Fibroblast of pulmonary artery (primary cell): ENCODE measurements at regions not wholly inside any gene's neighbourhood (a gene's known extent, or its start where the extent isn't known, plus 50 kb on each side); places are given as distances from the start of the nearest gene placed in this dataset.

ENCODE experiments used
- DNase-seq: peaks from one replicate; pipeline ENCODE4 v3.0.0-alpha.2; 2010; ENCODE audit warnings: low read depth
- H3K4me3 ChIP-seq: replicated peaks from 2 replicates; pipeline ENCODE4 v1.5.1; 2011; ENCODE audit warnings: low read depth, mild to moderate bottlenecking, control low read depth, low read length, moderate library complexity
- CTCF ChIP-seq: IDR thresholded peaks from 2 replicates; pipeline ENCODE4 v1.5.1; 2011; ENCODE audit warnings: mild to moderate bottlenecking, control low read depth, low read length, inconsistent platforms; ENCODE audit errors: missing control alignments

DNA sequence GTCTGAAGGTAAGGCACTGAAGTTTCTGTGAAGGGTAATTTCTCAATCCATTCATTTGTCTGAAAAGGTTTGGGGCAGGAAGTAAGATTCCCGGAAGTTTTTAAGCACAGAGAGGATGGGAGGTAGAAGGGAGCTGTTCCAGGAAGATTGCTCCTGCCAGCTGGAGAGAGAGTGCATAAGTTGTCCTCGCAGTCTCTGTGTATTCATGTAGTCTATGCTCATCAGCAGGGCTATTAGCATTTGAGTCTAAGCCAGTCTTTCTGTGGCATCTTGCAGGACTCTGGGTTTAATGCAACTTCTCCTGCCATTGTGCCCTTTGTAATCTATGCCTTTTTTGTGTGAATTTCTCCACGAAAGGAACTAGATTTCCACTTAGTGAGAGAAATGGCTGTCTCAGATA, 140.8 kb upstream of the FGGY start:
- no peak overlapping the region for H3K4me3 ChIP-seq
- peak; percentile 60 for DNase-seq
- TF ChIP-seq CTCF, result no peak

- no peak for TF ChIP-seq CTCF
- peak; percentile 47 for DNase-seq
- H3K4me3 ChIP-seq, result no peak overlapping the region
Measured at GRCh38 chr1:59156526-59157199, 140.2 kb upstream of the FGGY start.

- no peak overlapping the region for H3K4me3 ChIP-seq
- TF ChIP-seq CTCF, result no peak
- no peak for DNase-seq
Measured at GRCh38 chr1:59158321-59158720, 138.6 kb upstream of the FGGY start.

DNA sequence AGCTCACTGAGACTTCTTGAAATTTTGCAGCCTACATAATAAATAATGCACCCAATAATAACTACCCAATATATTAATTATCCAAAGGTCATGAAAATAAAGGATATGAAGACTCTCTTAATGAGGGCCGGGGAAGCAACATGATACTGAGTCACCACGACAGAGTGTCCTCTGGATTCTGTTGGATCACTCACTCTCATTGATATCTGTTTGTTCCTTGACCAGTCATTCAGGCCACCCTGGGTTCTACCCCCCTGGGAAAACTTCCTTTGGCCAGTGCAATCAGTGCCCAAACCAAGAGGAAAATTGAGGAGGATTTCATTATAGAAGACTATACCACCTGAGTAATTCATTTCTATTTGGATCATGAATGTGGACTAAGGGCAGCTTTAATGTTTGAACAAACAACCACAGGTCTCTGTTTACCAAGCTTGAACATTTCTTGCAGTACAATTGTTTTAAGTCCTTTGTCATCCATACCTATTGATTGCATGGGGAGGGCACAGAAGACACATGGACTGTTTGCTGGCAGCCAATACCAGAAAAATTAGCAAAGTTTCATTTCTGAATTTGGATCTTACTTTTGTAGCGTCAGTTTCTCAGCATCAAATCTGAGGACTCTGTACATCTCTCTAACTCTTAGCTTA, 137.2 kb upstream of the FGGY start:
- no peak overlapping the region for H3K4me3 ChIP-seq
- TF ChIP-seq CTCF, result no peak
- DNase-seq, result no peak

- no peak for DNase-seq
- H3K4me3 ChIP-seq, result no peak overlapping the region
- no peak for TF ChIP-seq CTCF
Measured at GRCh38 chr1:59161136-59161535, 135.8 kb upstream of the FGGY start.

- DNase-seq, result no peak
- TF ChIP-seq CTCF, result no peak
- H3K4me3 ChIP-seq, result no peak overlapping the region
Measured at GRCh38 chr1:59162665-59163064, 134.2 kb upstream of the FGGY start.
